Liver (tissue), 8 donors: ENCODE measurements at regions not wholly inside any gene's neighbourhood (a gene's known extent, or its start where the extent isn't known, plus 50 kb on each side); places are given as distances from the start of the nearest gene placed in this dataset.
"Not testable (repeated sequence)": the region's sequence is repeated elsewhere in the genome, so short reads cannot be mapped to it uniquely, and the experiment has no call there.

Source experiments
- DNase-seq: peaks from one replicate; pipeline ENCODE4 v3.0.0-alpha.2; 2017; ENCODE audit warnings: low spot score
- H3K27ac ChIP-seq, 2 donors: one replicate each; pipeline ENCODE4 v1.7.0; 2013; ENCODE audit warnings: inconsistent platforms in 2 of 2, low read length in 2 of 2, control low read depth in 1 of 2, low read depth in 1 of 2, mild to moderate bottlenecking in 1 of 2
- H3K27me3 ChIP-seq, 4 donors: one replicate each; pipeline versions ENCODE4 v1.6.1 to v1.7.0; 2013; ENCODE audit warnings: low read length in 3 of 4, inconsistent platforms in 1 of 4, mild to moderate bottlenecking in 1 of 4, moderate library complexity in 1 of 4; ENCODE audit not compliant: control insufficient read depth in 4 of 4, insufficient read depth in 4 of 4
- H3K36me3 ChIP-seq, 4 donors: one replicate each; pipeline versions ENCODE4 v1.6.1 to v1.7.0; 2013; ENCODE audit warnings: low read length in 3 of 4, mild to moderate bottlenecking in 3 of 4, low read depth in 1 of 4, moderate library complexity in 1 of 4; ENCODE audit not compliant: control insufficient read depth in 4 of 4, insufficient read depth in 3 of 4
- H3K4me1 ChIP-seq, 4 donors: one replicate each; pipeline versions ENCODE4 v1.6.1 to v1.7.0; 2013; ENCODE audit warnings: low read length in 3 of 4, mild to moderate bottlenecking in 3 of 4, moderate library complexity in 1 of 4; ENCODE audit not compliant: control insufficient read depth in 4 of 4, insufficient read depth in 4 of 4
- H3K4me3 ChIP-seq, 3 donors: one replicate each; pipeline versions ENCODE4 v1.6.1 to v1.7.0; 2013; ENCODE audit warnings: low read length in 3 of 3, control low read depth in 1 of 3, low read depth in 1 of 3, mild to moderate bottlenecking in 1 of 3
- H3K9ac ChIP-seq, 2 donors: one replicate each; pipeline ENCODE4 v1.7.0; 2013; ENCODE audit warnings: low read length in 2 of 2, mild to moderate bottlenecking in 2 of 2, moderate library complexity in 2 of 2, control low read depth in 1 of 2, low read depth in 1 of 2
- H3K9me3 ChIP-seq, 4 donors: one replicate each; pipeline versions ENCODE4 v1.6.1 to v1.7.0; 2013; ENCODE audit warnings: low read length in 3 of 4; ENCODE audit not compliant: control insufficient read depth in 4 of 4
- ATF3 ChIP-seq: IDR thresholded peaks from 2 replicates; pipeline ENCODE4 v1.6.1; 2016; ENCODE audit warnings: antibody characterized with exemption
- CTCF ChIP-seq: fragments of 150-350 bp; IDR thresholded peaks from 2 replicates; pipeline ENCODE4 v1.5.1; 2017; ENCODE audit warnings: improper control_type of control experiment, low read depth, low read length; ENCODE audit not compliant: missing input control
- FOXA1 ChIP-seq: IDR thresholded peaks from 2 replicates; pipeline ENCODE4 v1.6.1; 2016; ENCODE audit warnings: antibody characterized with exemption
- FOXA2 ChIP-seq: IDR thresholded peaks from 2 replicates; pipeline ENCODE4 v1.6.1; 2016; ENCODE audit warnings: antibody characterized with exemption
- GABPA ChIP-seq, 2 donors: IDR thresholded peaks in 1 of 2; conservative IDR thresholded peaks in 1 of 2; 2 replicates each; pipeline ENCODE4 v1.6.1; 2016; ENCODE audit warnings: antibody characterized with exemption in 2 of 2, mild to moderate bottlenecking in 1 of 2, moderate library complexity in 1 of 2
- HNF4A ChIP-seq, 2 donors: conservative IDR thresholded peaks; 2 replicates each; pipeline ENCODE4 v1.6.1; 2016; ENCODE audit warnings: antibody characterized with exemption in 2 of 2, mild to moderate bottlenecking in 2 of 2
- HNF4G ChIP-seq: IDR thresholded peaks from 2 replicates; pipeline ENCODE4 v1.6.1; 2016; ENCODE audit warnings: antibody characterized with exemption
- JUND ChIP-seq, 2 donors: IDR thresholded peaks; 2 replicates each; pipeline ENCODE4 v1.6.1; 2016; ENCODE audit warnings: antibody characterized with exemption in 2 of 2
- MAX ChIP-seq: IDR thresholded peaks from 2 replicates; pipeline ENCODE4 v1.6.1; 2016; ENCODE audit warnings: antibody characterized with exemption
- NR2F2 ChIP-seq: IDR thresholded peaks from 2 replicates; pipeline ENCODE4 v1.6.1; 2016; ENCODE audit warnings: antibody characterized with exemption
- RAD21 ChIP-seq, 2 donors: IDR thresholded peaks; 2 replicates each; pipeline ENCODE4 v1.6.1; 2016; ENCODE audit warnings: antibody characterized with exemption in 2 of 2, mild to moderate bottlenecking in 2 of 2
- RXRA ChIP-seq, 2 donors: IDR thresholded peaks; 2 replicates each; pipeline ENCODE4 v1.6.1; 2017 to 2018; ENCODE audit warnings: antibody characterized with exemption in 2 of 2, mild to moderate bottlenecking in 1 of 2
- TAF1 ChIP-seq: conservative IDR thresholded peaks from 2 replicates; pipeline ENCODE4 v1.6.1; 2016; ENCODE audit warnings: antibody characterized with exemption, mild to moderate bottlenecking
- ZBTB33 ChIP-seq: IDR thresholded peaks from 2 replicates; pipeline ENCODE4 v1.6.1; 2016; ENCODE audit warnings: antibody characterized with exemption
- WGBS: extraction: QIAGEN DNeasy Blood & Tissue Kit; methylation state at CpG from one replicate; pipeline ENCODE4 v1.1.7; 2013; 5-methylcytosine and 5-hydroxymethylcytosine counted together
- donor health status: healthy.
- donor health status: healthy.
- donor health status: healthy.
- donor health status: healthy.
- donor health status: healthy.

- Histone ChIP-seq H3K9me3 (no peaks in the 10 kb centered on the region), H3K27me3 (no peaks in the 10 kb centered on the region), H3K27ac (no peak overlapping the region), H3K36me3 (no peaks in the 10 kb centered on the region), H3K9ac (no peak overlapping the region), H3K4me3 (no peak overlapping the region), H3K4me1 (no peaks in the 10 kb centered on the region)
- TF ChIP-seq CTCF: no peak
- no peak for TF ChIP-seq GABPA (IDR thresholded peaks at IDR 0.05 in 1 of 2, conservative IDR thresholded peaks at IDR 0.05 in 1 of 2)
- TF ChIP-seq ZBTB33: no peak
- no peak for TF ChIP-seq TAF1
- TF ChIP-seq RAD21 (IDR thresholded peaks at IDR 0.05): no peak
- no peak for TF ChIP-seq HNF4G
- no peak for TF ChIP-seq MAX
- TF ChIP-seq HNF4A (conservative IDR thresholded peaks at IDR 0.05): no peak
- no peak for TF ChIP-seq NR2F2
- TF ChIP-seq JUND (IDR thresholded peaks at IDR 0.05): no peak
- no peak for TF ChIP-seq ATF3
- 72% methylated on average over 3 of the region's 3 CpGs for WGBS
- DNase-seq: no peak
These were observed 712.9 kb downstream of the TLE1 start for GRCh38 chr9:80976403-80976802.

- not testable (repeated sequence) for H3K4me1 ChIP-seq, H3K4me3 ChIP-seq, H3K36me3 ChIP-seq, H3K9ac ChIP-seq, DNase-seq, H3K27me3 ChIP-seq, H3K27ac ChIP-seq, H3K9me3 ChIP-seq
- WGBS: 79% methylated on average over 2 of the region's 2 CpGs
These were observed 719.0 kb downstream of the TLE1 start for GRCh38 chr9:80970377-80970776.

GRCh38 chr9:80968611-80969010 is 720.7 kb downstream of the TLE1 start:
- Histone ChIP-seq H3K4me3 (no peak overlapping the region), H3K4me1 (no peaks in the 10 kb centered on the region), H3K27me3 (no peaks in the 10 kb centered on the region), H3K9me3 (no peaks in the 10 kb centered on the region), H3K36me3 (no peaks in the 10 kb centered on the region), H3K27ac (no peak overlapping the region), H3K9ac (no peak overlapping the region)
- 85% methylated on average over 1 of the region's 1 CpG for WGBS
- TF ChIP-seq NR2F2 (no peak), ZBTB33 (no peak), HNF4A (conservative IDR thresholded peaks at IDR 0.05) (no peak), ATF3 (no peak), GABPA (IDR thresholded peaks at IDR 0.05 in 1 of 2, conservative IDR thresholded peaks at IDR 0.05 in 1 of 2) (no peak), MAX (no peak), FOXA2 (no peak), RXRA (IDR thresholded peaks at IDR 0.05) (no peak), TAF1 (no peak), JUND (IDR thresholded peaks at IDR 0.05) (no peak), FOXA1 (no peak), RAD21 (IDR thresholded peaks at IDR 0.05) (no peak)
- DNase-seq: no peak
